Activated CD4-positive, alpha-beta T cell treated with anti-CD3 and anti-CD28 coated beads, Interleukin-2, Interleukin-4, amounts not matched to agents 100 ng/mL and 50 ng/mL, durations not matched to agents 16 hours and 8 hours (primary cell): ENCODE measurements at regions not wholly inside any gene's neighbourhood (a gene's known extent, or its start where the extent isn't known, plus 50 kb on each side); places are given as distances from the start of the nearest gene placed in this dataset.
"Not testable (repeated sequence)": the region's sequence is repeated elsewhere in the genome, so short reads cannot be mapped to it uniquely, and the experiment has no call there.

ENCODE experiments used
- DNase-seq: peaks from one replicate; pipeline ENCODE4 v3.0.0-alpha.2; 2020; ENCODE audit warnings: low spot score

DNA sequence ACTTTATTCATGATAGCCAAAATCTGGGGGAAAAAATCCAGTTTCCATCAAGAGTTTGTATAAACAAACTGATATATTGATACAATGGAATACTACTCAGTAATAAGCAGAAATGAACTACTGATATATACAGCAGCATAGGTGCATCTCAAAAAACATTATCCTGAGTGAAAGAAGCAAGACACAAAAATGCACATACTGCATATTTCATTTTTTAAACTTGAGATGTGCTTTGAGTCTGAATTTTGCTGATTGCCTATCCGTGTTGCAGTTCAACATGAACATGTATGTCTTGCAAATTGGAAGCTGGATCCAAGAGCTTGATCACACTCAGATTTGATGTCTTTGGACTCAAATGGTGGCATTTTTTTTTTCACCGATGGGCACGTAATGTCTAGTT is 132.4 kb downstream of the TSEN15 start:
- no peak for DNase-seq

DNA sequence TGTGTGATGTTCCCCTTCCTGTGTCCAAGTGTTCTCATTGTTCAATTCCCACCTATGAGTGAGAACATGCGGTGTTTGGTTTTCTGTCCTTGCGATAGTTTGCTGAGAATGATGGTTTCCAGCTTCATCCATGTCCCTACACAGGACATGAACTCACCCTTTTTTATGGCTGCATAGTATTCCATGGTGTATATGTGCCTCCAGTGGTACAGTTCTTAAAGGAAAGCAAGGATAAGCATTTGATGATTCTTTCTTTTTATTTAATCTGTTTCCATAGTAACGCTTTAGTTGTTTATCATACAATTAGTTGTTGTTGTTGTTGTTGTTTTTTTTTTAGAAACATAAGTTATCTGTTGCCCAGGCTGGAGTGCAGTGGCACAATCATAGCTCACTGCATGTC is 133.1 kb downstream of the TSEN15 start:
- not testable (repeated sequence) for DNase-seq

DNA sequence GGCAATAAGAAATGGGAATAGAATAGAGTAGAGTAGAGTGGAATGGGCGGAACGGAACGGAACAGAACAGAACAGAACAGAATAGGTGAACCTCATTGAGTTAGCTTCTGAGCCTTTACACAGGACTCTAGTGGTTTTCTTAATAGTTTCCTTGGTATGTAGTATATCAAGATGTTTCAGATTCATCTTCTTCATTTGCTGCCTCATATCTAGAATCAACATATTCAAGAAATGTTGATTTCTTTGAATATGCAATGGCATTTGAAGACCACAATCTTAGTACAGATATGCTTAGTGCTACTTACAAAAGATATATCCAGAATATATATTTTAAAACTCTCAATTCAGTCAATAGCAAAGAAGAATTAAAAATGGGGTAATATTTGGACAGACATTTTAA is 133.8 kb downstream of the TSEN15 start:
- no peak for DNase-seq

DNA sequence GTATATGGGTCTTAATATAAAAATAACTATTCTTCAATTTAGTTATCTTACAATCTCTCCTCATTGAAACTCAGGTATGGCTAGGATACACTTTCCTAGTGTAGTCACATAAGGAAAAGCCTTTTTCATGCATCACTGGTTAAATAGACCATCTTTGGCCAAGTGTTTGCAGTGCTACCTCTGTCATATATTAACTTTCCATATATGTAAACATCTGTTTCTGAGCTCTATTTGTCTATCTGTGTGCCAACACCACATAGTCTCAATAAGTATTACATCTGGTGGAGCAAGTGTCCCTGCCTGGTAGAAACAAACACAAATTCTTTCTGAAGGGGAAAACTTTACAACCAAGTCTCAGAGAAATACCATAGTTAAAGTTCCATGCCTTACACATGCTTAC is 134.6 kb downstream of the TSEN15 start:
- no peak for DNase-seq

DNA sequence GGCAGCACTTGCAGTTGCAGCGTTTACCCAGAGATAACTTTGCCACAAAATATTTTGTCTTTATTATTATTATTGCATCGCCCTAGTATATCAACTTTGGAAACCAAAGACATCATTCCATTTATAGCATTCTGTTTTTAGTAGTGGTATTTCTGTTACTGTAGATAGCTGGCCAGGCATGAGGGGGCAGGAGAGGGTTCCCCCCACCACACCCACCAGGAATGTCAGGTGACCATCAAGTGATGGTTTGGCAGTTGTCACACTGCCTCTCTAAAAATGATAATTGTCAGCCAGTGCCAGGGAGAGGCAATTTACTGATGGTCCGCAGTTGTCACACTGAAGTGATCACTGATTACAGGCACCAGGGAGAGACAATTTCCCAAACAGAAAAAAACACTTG is 135.6 kb downstream of the TSEN15 start:
- DNase-seq, result no peak

DNA sequence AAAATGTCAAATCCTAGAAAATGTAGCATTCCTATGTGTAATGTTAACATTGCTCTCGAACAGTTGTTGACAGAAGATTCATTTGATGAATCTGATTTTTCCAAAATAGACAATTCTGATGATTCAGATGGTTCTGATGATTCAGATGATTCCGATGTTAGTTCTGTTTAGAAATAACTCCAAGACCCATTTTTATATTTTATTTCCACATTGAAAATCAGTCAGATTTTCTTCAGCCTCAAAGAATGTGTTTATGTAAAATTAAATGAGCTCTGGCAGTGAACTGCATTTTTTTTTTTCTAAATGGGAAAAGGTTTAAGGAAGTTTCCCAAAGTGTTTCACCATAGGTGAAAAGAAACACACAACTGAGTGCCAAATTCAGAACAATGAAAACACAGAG is 136.5 kb downstream of the TSEN15 start:
- no peak for DNase-seq

DNA sequence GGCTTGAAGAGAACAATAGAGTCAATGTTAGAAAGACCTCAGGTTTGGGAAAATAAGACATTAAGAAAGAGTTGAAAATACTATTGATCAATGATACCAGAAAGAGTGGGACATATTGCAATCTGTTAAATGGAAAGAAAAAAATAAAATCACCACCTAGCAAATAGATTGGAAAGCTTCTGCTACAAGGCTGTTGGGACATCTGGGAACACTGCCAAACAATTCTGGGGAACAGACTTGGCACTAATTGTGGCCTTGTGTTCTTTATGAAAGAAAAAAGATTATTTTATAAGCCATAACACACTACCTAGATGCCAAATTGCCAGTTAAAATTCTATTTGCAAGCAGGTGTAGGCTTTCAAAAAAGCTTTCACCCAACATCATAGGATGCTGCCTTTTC is 137.8 kb downstream of the TSEN15 start:
- no peak for DNase-seq

DNA sequence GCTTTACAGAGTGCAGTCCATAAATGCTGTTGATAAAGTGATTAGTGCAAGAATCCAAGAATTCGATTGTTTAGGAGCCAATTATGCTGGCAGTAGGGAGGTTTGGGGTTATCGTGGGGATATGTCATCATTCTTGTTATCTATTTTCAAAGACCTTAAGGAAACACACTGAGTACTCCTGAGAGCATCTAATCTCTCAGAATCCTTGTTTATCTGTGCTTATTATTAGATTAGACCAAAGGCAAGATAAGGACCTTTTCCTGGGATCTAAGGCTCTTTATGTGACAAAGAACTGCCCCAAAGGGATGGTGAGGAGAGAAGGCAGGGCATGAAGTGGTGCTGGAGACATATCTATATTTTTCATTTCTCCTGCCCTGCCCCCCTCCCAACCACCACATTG is 139.1 kb downstream of the TSEN15 start:
- no peak for DNase-seq

DNA sequence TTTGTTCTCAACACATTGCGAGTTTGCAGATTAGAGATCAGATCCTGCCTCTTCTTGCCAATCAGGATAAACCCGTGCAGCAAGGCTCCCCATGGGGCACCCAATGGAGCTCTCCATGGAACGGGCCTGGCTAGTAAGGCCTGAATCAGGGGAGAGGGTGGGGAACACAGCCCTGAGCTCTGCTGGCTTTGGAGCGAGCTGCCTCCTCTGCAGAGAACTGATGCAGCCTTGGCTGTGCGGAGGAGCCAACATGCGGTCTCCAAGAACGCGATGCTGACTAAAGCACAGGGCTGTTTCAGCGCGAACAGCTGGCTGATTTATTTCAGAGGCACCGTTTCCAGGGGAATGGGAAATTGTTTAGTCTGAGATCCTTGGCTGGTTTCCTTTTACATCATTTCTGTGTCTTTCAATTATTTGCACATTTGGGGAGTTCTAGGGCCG is 139.7 kb downstream of the TSEN15 start:
- DNase-seq, result no peak

DNA sequence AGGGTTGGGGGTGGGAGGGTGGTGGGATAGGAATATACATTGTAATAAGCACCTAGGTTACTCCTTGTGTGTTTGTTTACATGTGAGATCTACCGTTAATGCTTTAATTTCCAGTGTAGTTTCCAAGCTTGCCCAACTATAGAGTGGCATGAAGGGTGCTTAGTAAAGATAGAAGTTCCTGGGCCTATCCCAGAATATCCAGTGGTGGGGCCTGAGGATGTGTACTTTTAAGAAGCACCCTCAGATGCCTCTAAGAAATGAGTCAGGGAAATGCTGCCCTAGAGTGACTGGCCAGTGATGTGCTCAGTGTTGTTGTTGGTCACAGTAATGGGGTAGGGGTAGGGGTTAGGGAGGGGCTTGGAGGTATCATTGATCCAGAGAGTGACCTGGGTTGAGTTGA is 141.3 kb downstream of the TSEN15 start:
- DNase-seq, result no peak

DNA sequence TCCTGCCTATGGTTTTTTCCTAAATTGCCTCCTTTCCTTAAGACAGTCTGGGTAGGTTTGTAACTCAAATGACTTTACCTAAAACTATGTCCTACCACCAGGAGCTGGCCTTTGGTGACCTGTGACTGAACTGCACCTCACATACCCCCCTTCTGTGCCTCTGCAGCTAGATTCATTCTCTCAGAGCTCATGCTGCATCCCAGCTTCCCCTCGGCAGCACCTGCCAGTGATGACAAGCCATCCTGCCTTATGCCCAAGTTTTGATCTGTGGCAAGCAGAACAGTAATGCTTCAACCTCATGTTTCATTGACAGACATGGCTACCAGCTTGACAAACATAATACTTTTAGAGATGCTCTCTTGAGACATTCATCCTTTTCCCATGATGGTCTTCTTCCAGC is 141.9 kb downstream of the TSEN15 start:
- no peak for DNase-seq

DNA sequence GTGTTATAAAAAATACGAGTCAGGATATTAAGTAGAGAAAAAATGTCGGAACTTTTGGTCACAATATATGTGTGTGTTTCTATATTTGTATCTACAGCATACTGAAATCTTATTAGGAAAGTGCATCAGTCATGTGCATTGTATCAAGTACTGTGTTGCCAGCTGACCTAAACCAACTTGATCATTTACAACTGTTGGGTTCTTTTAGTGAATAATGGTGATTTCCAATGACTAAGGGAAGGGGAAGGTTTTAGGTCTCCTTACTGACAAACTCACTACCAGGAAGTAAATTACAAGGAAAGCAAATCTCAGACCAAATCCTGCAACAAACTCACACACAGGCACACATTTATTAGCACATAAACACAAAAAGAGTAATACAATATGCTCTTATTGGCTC is 142.7 kb downstream of the TSEN15 start:
- DNase-seq, result no peak

DNA sequence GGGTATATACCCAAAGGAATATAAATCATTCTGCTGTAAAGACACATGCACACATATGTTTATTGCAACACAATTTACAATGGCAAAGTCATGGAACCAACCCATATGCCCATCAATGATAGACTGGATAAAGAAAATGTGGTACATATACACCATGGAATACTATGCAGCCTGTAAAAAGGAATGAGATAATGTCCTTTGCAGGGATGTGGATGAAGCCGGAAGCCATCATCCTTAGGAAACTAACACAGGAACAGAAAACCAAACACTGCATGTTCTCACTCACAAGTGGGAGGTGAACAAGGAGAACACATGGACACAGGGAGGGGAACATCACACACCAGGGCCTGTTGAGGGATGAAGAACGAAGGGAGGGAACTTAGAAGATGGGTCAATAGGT is 144.2 kb downstream of the TSEN15 start:
- DNase-seq, result not testable (repeated sequence)

DNA sequence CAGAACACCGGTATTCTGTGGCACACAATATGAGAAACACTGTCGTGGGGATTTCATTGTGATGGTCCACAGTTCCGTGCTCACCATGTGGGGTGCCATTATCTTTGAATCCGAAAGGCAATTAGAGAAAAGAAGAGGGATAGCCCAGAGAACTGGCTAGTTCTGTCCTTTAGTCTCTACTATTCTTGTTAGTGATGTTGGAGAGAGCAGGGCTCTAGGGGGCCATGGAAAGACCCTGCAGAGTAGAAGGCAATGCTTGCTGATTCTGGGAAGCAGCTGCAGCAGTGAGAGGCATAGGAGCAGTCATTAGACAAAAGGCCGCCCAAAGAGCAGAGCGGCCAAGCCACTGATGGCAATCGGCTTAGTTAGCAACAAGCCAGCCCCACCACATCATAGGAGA is 146.3 kb downstream of the TSEN15 start:
- DNase-seq, result no peak

DNA sequence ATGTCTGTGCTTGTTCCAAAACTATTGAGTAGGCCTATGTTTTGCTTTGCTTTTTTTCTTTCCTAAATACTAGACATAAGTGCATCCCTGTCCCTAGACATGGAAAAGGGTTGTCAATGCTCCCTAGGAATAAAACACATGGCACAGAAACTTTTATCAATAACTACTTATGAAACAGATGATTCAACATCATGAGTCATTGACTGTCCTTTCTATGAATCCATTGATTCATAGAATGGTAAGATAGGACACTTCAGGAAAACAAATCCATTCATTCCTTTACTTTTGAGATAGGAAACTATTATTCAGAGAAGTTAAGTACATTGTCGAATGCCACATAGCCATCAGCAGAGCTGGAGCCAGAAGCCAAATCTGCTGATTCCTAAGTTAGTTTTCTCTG is 147.5 kb downstream of the TSEN15 start:
- no peak for DNase-seq

DNA sequence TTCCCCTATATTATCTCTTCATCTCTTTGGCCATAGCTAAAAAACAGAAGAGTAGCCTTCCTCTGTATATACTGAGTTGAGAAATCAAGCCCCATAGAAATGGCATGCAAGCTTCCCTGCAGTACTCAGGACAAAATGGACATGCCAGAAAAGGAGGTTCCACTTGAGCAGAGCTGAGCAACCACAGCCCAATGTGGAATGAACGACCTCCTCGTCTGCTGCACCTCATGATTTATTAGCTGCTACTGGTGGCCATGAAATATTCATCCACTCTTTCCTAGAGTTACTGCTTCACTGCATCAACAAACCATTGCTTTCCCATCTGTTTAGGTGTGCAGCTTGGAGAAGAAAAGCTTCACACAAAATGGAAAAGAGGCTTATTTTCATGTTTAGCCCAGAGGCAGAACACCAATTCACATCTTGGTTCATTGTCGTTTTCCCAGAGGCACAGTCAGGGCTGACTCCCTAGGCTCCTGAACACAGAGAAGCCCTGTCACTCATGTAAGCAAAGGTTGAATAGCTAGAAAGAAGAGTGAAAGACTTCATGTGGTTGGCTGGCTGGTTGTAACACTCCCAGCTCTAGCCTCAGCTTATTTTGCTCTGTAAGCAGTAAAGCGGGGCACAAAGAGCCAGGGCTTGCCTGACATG is 148.0 kb downstream of the TSEN15 start:
- no peak for DNase-seq

DNA sequence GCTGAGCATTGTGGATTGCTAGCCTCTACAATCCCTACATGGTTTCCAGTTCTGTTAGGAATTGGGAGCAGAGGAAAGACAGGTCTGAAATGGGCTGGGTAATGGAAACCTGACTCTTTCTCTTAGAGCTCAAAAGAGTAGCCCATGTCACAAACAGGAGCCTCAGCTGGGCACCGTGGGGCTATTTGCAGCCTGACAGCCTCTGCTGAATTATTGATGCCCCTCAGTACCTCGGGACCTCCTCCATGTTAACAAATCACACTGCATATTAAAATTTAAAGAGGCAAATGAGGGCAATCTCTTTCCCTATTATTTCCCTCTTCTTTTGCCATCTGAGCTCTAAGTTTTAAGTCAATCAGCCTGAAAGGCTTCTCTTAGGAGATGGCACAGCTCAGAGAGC is 157.1 kb downstream of the TSEN15 start:
- no peak for DNase-seq

DNA sequence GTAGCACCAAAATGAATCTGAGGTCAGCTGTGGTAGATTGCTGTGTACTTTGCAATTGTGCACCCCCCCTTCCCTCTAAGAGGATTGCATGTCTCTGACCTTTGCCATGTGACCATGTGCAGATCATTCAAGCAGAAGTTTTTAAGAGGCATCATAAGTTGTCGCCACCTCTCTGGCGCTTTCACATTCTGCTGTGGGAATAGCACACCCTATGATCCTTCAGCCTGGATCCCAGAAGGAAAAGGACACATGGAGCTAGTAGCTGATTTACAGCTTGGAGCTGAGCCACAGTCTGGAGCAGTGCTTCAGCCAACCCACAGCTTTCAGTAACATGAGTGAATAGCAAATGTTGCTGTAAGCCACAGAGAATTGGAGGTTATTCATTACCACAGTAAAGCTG is 158.5 kb downstream of the TSEN15 start:
- DNase-seq, result no peak

DNA sequence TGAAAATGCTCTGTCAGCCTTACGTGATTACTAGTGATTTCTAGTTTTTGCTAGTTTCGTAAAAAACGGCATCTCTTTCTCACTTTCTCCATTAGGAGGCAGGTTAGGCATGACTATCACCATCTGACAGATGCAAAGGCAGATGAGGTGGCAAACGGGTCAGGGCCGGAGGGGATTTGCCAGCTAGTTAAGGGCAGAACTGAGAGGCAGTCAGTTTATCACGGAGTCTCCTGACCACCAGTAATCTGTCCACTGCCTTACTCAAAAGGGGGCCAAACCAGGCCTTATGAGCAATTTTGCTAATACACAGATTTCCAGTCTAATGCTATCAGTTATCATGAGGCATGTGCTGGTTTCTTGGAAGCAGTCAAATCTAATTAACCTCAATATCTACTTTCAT is 159.3 kb downstream of the TSEN15 start:
- no peak for DNase-seq

DNA sequence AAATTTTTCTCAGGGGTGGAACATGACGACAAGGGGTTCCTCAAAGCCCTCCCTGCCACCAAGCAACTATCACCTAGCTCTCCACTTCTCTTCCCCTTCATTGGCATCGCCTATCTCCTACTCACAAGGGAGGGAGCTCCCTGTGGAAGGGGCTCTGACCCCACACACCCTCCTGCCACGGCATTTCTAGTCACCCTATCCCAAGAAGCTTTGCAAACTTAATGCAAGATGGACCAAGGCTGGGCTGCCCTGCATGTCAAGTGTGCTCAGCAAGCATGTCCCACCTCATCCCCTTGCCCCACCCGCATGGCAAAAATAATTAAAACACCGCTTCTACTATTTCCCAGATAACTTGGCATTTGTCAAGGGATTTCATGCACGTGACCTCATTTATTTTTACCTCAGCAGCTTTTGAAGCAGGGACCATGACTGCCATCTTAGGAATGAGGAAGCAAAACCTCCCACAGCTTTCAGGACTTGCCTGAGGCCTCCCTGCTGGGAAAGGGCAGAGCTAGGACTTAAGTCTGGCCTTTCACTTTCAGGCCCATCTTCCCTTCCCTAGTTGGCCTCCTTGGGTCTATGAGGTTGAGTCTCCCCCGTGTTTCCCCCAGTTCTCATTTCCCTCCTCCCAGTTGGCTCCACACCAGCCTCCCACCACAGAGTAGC is 161.3 kb downstream of the TSEN15 start:
- DNase-seq, result no peak

DNA sequence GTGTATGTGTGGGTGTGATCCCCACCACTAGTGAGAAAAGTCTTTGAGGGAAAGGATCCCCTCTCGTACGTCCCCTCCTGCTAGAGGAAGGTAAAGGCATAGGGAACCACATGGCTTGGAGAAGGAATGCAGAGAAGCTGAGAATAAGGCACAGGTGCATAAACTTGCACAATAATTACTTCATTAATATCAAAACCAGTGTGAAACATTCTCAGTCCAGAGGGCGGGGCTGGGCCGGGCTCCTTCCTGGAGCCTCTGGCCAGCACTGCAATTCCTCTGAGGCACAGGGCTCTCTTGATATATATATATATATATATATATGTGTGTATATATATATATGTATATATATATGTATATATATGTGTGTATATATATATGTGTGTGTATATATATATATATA is 162.6 kb downstream of the TSEN15 start:
- no peak for DNase-seq

DNA sequence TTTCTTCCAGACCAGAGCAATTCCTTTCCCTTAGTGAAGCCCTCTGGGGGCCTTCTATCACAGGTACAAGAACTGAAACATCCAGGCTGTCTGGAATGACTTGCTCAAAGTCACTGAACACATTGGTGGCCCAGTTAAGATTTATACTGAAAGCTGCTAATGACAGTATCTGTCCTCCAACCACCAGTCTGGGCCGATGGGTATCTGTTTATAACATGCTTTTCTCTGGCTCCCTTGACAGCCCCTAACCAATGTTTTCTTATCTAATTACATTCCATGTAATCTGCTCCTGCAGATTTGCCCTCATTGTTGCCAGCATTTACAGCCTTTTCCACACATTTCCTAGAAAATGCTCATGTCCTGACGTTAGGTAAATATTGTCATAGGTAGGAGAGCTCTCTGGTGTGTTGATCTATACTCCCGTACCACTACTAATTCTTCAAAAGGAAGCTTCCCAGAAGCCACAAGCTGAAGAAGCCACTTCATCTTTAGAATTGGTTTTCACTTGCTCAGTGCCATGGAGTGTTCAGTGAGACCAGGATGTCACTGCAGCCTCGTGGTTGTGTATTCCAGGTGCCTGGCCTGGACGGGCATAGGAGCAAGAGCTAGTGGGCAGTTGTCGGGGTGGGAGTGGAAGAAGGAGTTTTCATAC is 163.9 kb downstream of the TSEN15 start:
- no peak for DNase-seq

DNA sequence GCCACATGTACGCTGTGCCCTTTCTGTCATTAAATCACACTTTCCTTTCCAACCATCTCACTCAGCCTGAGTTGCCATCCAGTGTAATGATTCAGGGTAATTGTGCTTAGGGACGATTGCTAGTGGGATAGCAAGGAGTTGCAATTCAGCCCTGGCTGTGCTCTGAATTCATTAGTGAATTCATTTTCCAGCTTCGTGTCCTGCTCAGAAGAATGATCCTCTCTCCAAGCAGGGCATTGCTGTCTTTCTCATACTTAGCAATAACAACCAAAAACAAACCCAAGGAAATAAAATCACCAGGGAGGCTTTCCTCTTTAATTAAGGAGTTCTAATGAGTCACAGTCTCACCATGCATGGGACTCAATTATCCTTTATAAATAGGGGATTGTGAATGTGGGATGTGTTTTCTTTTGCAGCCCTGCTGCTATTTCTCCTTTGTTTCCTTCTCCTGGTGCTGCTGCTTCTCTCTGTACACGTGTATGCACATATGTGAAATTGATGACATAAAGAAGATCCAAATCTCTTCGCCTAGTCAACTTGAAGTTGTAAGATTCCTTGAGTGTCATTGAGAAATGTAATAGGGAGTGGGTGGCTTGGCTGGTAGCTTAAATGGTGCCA is 167.0 kb downstream of the TSEN15 start:
- no peak for DNase-seq
